Activated naive CD4-positive, alpha-beta T cell treated with anti-CD3 and anti-CD28 coated beads, Interleukin-2, amount 50 U/mL, for 24 hours (primary cell): ENCODE measurements at regions not wholly inside any gene's neighbourhood (a gene's known extent, or its start where the extent isn't known, plus 50 kb on each side); places are given as distances from the start of the nearest gene placed in this dataset.
"Not testable (repeated sequence)": the region's sequence is repeated elsewhere in the genome, so short reads cannot be mapped to it uniquely, and the experiment has no call there.

ENCODE experiments used
- H3K27ac Mint-ChIP-seq: one replicate; pipeline ENCODE4 v1.8.0; 2021; ENCODE audit warnings: mild to moderate bottlenecking, mixed read lengths
- H3K27me3 Mint-ChIP-seq: one replicate; pipeline ENCODE4 v1.8.0; 2021; ENCODE audit warnings: mixed read lengths
- H3K36me3 Mint-ChIP-seq: one replicate; pipeline ENCODE4 v1.8.0; 2021; ENCODE audit warnings: mixed read lengths
- H3K4me1 Mint-ChIP-seq: one replicate; pipeline ENCODE4 v1.8.0; 2021; ENCODE audit warnings: mixed read lengths
- H3K4me3 Mint-ChIP-seq: one replicate; pipeline ENCODE4 v1.8.0; 2021; ENCODE audit warnings: mild to moderate bottlenecking, mixed read lengths
- H3K9me3 Mint-ChIP-seq: one replicate; pipeline ENCODE4 v1.8.0; 2021; ENCODE audit warnings: mixed read lengths

DNA sequence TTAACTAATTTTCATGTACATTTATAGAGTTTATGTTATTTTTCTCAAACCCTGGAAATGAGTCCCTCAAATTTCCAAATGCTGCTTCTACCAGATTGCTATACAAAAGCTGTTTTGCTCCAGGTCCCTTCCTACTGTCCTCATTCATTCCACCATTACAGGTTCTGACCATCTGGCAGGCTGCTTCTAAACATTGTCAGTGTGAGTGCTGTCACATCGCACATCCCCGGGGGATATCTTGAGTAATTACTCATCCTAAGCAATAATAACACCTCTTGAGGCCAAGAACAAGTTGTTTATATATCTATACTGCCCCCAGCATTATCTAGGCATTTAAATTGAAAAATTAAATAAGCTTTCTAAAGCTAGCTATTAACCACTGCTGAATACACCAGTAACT, 1675.3 kb upstream of the CDH6 start:
- no peaks in the 10 kb centered on the region for H3K27me3 Mint-ChIP-seq
- no peak overlapping the region for H3K27ac Mint-ChIP-seq
- H3K4me3 Mint-ChIP-seq: no peak overlapping the region
- no peaks in the 10 kb centered on the region for H3K36me3 Mint-ChIP-seq
- peaks cover 5% of the 10 kb centered on the region for H3K9me3 Mint-ChIP-seq
- H3K4me1 Mint-ChIP-seq: no peaks in the 10 kb centered on the region

DNA sequence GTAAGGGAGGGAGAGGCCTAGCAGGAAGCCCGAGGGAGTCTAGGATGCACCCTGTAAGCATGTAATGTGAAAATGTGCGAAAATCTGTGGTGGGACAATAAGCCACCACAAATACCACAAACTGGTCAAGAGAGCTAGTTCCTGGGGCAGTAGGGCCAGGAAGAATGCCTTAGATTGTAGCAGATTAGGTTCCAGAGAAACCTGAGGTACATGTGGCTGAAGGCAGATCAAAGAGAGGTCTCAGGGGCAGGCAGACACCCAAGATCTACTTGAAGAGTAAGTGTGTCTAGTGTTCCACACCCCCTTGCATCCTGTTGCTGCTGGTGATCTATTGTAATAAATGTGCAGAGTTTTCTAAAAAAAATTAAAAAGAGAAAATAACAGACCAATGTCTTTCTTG, 1677.3 kb upstream of the CDH6 start:
- Mint-ChIP-seq H3K36me3 (no peaks in the 10 kb centered on the region), H3K9me3 (peaks cover 5% of the 10 kb centered on the region), H3K4me3 (no peak overlapping the region), H3K27me3 (no peaks in the 10 kb centered on the region), H3K27ac (no peak overlapping the region), H3K4me1 (no peaks in the 10 kb centered on the region)

GRCh38 chr5:29508131-29508530, 1685.4 kb upstream of the CDH6 start:
- Mint-ChIP-seq H3K36me3 (no peaks in the 10 kb centered on the region), H3K4me3 (no peak overlapping the region), H3K4me1 (no peaks in the 10 kb centered on the region), H3K27ac (no peak overlapping the region), H3K9me3 (peaks cover 10% of the 10 kb centered on the region), H3K27me3 (no peaks in the 10 kb centered on the region)

GRCh38 chr5:29504411-29504810, 1689.1 kb upstream of the CDH6 start:
- H3K36me3 Mint-ChIP-seq: no peaks in the 10 kb centered on the region
- H3K4me1 Mint-ChIP-seq: no peaks in the 10 kb centered on the region
- H3K4me3 Mint-ChIP-seq: no peak overlapping the region
- no peak overlapping the region for H3K27ac Mint-ChIP-seq
- no peaks in the 10 kb centered on the region for H3K27me3 Mint-ChIP-seq
- H3K9me3 Mint-ChIP-seq: peaks cover 5% of the 10 kb centered on the region

GRCh38 chr5:29498860-29499259, 1694.6 kb upstream of the CDH6 start:
- Mint-ChIP-seq H3K36me3 (no peaks in the 10 kb centered on the region), H3K4me3 (no peak overlapping the region), H3K27me3 (no peaks in the 10 kb centered on the region), H3K27ac (no peak overlapping the region), H3K9me3 (peaks cover 29% of the 10 kb centered on the region), H3K4me1 (no peaks in the 10 kb centered on the region)

GRCh38 chr5:29498412-29498811, 1695.1 kb upstream of the CDH6 start:
- Mint-ChIP-seq H3K27ac (no peak overlapping the region), H3K4me3 (no peak overlapping the region), H3K36me3 (no peaks in the 10 kb centered on the region), H3K9me3 (peaks cover 29% of the 10 kb centered on the region), H3K27me3 (no peaks in the 10 kb centered on the region), H3K4me1 (no peaks in the 10 kb centered on the region)

DNA sequence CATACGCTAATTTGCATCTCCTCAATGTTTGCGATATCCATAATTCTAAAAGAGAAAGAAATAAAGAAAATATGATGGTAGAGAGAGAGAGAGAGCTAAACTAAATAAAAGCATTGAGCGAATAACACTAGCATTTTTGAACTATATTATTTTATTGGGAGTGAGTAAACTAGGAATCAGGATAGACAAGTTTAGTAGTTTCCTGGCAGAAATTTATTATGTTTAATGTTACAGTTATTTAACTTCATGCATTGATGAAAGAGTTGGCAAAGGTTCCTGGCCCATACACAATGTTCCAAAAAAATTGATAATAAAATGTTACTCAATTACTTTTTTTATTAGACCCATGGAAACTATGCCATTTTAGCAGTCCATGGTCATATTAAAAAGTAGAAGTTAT, 1708.2 kb upstream of the CDH6 start:
- Mint-ChIP-seq H3K27me3 (no peaks in the 10 kb centered on the region), H3K27ac (no peak overlapping the region), H3K36me3 (no peaks in the 10 kb centered on the region), H3K9me3 (peaks cover 7% of the 10 kb centered on the region), H3K4me1 (no peaks in the 10 kb centered on the region), H3K4me3 (no peak overlapping the region)

- Mint-ChIP-seq H3K9me3 (no peaks in the 10 kb centered on the region), H3K4me3 (no peak overlapping the region), H3K36me3 (no peaks in the 10 kb centered on the region)
Measured at GRCh38 chr5:29469581-29469980, 1723.9 kb upstream of the CDH6 start.

GRCh38 chr5:29462241-29462640, 1731.2 kb upstream of the CDH6 start:
- no peaks in the 10 kb centered on the region for H3K4me1 Mint-ChIP-seq
- H3K9me3 Mint-ChIP-seq: no peaks in the 10 kb centered on the region
- H3K36me3 Mint-ChIP-seq: no peaks in the 10 kb centered on the region
- H3K27ac Mint-ChIP-seq: no peak overlapping the region
- no peaks in the 10 kb centered on the region for H3K27me3 Mint-ChIP-seq
- H3K4me3 Mint-ChIP-seq: no peak overlapping the region

More at GRCh38 chr5:29469581-29469980, 1723.9 kb upstream of the CDH6 start:
- no peak overlapping the region for H3K27ac Mint-ChIP-seq
- H3K4me1 Mint-ChIP-seq: no peaks in the 10 kb centered on the region
- no peaks in the 10 kb centered on the region for H3K27me3 Mint-ChIP-seq

DNA sequence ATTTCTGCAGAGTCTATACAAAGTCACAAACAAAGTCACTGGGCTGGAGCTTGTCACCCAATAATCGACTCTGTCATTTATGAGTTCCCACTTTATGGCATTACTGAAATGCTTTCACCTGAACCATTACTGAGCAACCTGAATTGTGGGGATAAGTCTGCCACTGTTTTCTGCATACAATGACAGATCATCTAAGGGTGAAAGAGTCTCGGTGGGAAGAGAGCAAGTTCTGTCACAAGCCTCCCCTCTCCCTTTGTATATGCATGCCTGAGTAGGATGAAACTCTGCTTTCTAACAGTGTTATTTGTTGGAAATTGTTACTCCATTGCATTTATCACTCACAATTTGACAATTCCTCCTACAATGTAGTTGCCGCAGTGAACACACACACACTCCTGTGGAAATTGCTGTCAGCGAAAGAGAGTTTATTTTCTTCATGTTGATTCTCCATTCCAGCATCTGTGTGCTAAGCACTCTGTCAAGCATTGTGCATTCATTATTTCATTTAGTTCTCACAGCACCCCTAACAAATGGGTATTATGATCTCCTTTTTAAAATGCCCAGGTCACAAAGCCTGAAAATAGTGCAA, 1732.4 kb upstream of the CDH6 start:
- Mint-ChIP-seq H3K9me3 (no peaks in the 10 kb centered on the region), H3K4me1 (no peaks in the 10 kb centered on the region), H3K36me3 (no peaks in the 10 kb centered on the region), H3K4me3 (no peak overlapping the region), H3K27me3 (no peaks in the 10 kb centered on the region), H3K27ac (no peak overlapping the region)

DNA sequence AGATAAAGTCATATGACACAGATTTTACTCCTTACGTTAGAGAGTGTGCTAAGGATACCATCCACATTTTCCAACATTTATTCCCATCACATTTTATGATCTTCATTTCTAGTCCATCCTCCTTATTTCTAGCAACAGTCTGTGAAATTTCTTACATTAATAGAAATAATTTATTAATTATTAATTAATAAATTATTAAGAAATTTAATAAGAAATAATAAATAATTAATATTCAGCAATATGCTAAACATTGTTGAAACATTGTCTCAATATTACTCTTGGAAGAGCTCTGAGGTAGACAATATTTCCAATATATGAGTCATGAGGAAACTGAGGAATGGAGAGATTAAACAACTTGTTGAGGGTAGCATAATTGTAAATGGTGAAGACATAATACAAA, 1742.5 kb upstream of the CDH6 start:
- H3K36me3 Mint-ChIP-seq, H3K4me3 Mint-ChIP-seq, H3K9me3 Mint-ChIP-seq, H3K27me3 Mint-ChIP-seq, H3K27ac Mint-ChIP-seq, H3K4me1 Mint-ChIP-seq: not testable (repeated sequence)

DNA sequence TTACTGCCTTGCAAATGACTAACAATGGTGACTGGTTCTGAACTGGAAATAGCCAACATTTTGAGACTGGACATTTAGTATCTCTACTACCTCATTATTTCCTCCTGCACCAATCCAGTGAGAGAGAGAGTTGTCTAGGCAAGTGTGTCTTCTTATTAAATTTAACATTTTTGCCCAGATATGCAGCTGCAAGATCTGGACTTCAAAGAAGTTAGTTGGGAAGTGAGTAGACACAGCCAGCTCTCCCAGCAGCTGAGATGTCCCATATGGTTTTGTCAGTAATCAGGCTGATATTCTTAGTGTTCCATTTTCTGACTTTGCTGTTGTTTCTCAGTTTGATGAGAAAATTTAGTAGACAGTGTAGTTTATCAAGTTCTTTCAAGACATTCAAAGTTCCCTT, 1778.8 kb upstream of the CDH6 start:
- H3K36me3 Mint-ChIP-seq: no peaks in the 10 kb centered on the region
- H3K27me3 Mint-ChIP-seq: no peaks in the 10 kb centered on the region
- peaks cover 5% of the 10 kb centered on the region for H3K9me3 Mint-ChIP-seq
- H3K4me1 Mint-ChIP-seq: no peaks in the 10 kb centered on the region
- no peak overlapping the region for H3K27ac Mint-ChIP-seq
- no peak overlapping the region for H3K4me3 Mint-ChIP-seq

GRCh38 chr5:29412979-29413378, 1780.5 kb upstream of the CDH6 start:
- no peaks in the 10 kb centered on the region for H3K27me3 Mint-ChIP-seq
- H3K27ac Mint-ChIP-seq: no peak overlapping the region
- no peak overlapping the region for H3K4me3 Mint-ChIP-seq
- no peaks in the 10 kb centered on the region for H3K36me3 Mint-ChIP-seq
- H3K4me1 Mint-ChIP-seq: no peaks in the 10 kb centered on the region
- peaks cover 5% of the 10 kb centered on the region for H3K9me3 Mint-ChIP-seq

- no peaks in the 10 kb centered on the region for H3K4me1 Mint-ChIP-seq
- peaks cover 26% of the 10 kb centered on the region for H3K9me3 Mint-ChIP-seq
- H3K27me3 Mint-ChIP-seq: no peaks in the 10 kb centered on the region
- H3K36me3 Mint-ChIP-seq: no peaks in the 10 kb centered on the region
- H3K27ac Mint-ChIP-seq: no peak overlapping the region
- H3K4me3 Mint-ChIP-seq: no peak overlapping the region
Measured at GRCh38 chr5:29402270-29402669, 1791.2 kb upstream of the CDH6 start.

DNA sequence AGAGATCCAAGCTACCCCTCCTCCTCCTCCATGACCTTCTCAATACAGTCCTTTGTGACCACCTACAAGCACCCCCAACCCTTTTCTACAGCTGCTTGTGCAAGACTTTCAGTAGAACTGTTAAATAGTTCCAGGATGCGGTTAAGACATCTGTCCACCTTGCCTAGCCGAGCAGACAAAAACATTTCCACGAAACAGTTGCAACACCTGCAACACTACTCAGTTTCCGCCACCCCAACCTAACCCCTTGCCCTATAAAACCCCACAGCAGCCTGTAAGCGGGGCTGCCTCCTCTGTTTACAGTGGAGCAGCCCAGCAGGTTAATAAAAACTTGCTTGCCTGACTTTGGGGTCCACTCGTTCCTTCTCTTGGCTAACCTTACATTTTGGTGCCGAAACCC, 1803.5 kb upstream of the CDH6 start:
- Mint-ChIP-seq H3K27ac (no peak overlapping the region), H3K36me3 (no peaks in the 10 kb centered on the region), H3K27me3 (no peaks in the 10 kb centered on the region), H3K4me3 (no peak overlapping the region), H3K9me3 (peaks cover 6% of the 10 kb centered on the region), H3K4me1 (no peaks in the 10 kb centered on the region)

DNA sequence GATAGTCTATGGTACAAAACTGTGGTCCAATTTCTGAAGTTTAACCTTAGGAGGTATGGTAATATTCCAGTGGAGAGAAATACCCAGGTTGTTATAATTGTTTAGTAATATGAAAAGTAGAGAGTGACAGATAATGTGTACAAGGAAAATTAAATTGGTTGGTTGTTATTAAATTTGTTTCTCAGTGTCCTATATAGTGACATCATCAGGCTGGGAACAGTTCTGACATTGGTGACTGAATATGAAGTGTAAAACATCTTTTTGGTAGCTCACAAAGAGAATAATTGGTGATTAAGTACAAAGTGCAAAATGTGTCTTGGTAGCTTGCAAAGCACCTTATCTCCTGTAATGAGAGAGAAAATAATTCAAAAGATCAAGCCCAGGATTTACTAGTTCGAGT, 1806.1 kb upstream of the CDH6 start:
- Mint-ChIP-seq H3K27me3 (no peaks in the 10 kb centered on the region), H3K9me3 (peaks cover 6% of the 10 kb centered on the region), H3K27ac (no peak overlapping the region), H3K36me3 (no peaks in the 10 kb centered on the region), H3K4me3 (no peak overlapping the region), H3K4me1 (no peaks in the 10 kb centered on the region)

- no peaks in the 10 kb centered on the region for H3K36me3 Mint-ChIP-seq
- H3K4me3 Mint-ChIP-seq: no peak overlapping the region
- no peak overlapping the region for H3K27ac Mint-ChIP-seq
- no peaks in the 10 kb centered on the region for H3K27me3 Mint-ChIP-seq
- no peaks in the 10 kb centered on the region for H3K9me3 Mint-ChIP-seq
- no peaks in the 10 kb centered on the region for H3K4me1 Mint-ChIP-seq
Measured at GRCh38 chr5:29382780-29383179, 1810.7 kb upstream of the CDH6 start.
